Epithelial cell of proximal tubule (primary cell): ENCODE measurements at regions not wholly inside any gene's neighbourhood (a gene's known extent, or its start where the extent isn't known, plus 50 kb on each side); places are given as distances from the start of the nearest gene placed in this dataset.

Experiments used
- DNase-seq: peaks from one replicate; pipeline ENCODE4 v3.0.0-alpha.2; 2011; ENCODE audit warnings: low read depth
- H3K4me3 ChIP-seq: 2 replicates; pipeline ENCODE4 v1.5.1; 2011; ENCODE audit warnings: low read depth, mild to moderate bottlenecking, low read length
- TF ChIP-seq, protein P1 (sequence below): conservative IDR thresholded peaks from 2 replicates; pipeline ENCODE4 v1.5.1; 2012; ENCODE audit warnings: low read depth, mild to moderate bottlenecking, low read length

DNA sequence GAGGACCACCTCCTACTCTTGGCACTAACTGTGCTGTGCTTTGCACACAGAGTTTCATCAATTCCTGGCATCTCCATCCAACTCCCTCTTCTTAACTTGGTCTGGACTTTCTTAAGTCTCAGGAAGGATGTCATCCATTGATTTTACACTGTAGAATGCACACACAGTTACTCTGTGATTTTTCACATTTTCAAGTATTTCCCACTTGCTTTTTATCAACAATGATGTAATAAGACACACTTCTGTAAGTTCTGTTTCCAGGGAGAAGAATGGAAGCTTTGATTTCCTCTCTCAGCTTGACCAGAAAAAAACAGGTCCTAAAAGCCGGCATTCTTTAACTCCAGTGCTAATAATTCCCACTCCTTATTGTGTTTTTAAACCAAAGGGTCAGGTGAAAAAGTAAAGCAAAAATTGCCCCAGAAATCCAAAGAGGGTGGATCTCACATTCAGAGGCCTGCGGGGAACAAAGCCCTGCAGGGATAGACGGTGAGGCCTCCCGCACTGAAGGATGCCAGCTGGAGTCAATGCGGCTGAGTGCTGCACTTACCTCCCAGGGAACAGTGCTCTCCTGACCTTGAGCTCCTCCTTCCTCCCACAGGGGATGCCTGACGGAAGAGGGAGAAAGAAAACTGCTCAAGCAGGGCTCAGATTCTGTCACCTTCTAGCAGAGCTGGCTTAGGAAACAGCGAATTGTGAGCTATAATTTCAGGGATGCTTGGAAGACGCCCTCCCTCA is 83.1 kb downstream of the PDCL3 start:
- DNase-seq: no peak
- no peak overlapping the region for H3K4me3 ChIP-seq
- TF ChIP-seq, protein P1, sequence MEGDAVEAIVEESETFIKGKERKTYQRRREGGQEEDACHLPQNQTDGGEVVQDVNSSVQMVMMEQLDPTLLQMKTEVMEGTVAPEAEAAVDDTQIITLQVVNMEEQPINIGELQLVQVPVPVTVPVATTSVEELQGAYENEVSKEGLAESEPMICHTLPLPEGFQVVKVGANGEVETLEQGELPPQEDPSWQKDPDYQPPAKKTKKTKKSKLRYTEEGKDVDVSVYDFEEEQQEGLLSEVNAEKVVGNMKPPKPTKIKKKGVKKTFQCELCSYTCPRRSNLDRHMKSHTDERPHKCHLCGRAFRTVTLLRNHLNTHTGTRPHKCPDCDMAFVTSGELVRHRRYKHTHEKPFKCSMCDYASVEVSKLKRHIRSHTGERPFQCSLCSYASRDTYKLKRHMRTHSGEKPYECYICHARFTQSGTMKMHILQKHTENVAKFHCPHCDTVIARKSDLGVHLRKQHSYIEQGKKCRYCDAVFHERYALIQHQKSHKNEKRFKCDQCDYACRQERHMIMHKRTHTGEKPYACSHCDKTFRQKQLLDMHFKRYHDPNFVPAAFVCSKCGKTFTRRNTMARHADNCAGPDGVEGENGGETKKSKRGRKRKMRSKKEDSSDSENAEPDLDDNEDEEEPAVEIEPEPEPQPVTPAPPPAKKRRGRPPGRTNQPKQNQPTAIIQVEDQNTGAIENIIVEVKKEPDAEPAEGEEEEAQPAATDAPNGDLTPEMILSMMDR: no peak

DNA sequence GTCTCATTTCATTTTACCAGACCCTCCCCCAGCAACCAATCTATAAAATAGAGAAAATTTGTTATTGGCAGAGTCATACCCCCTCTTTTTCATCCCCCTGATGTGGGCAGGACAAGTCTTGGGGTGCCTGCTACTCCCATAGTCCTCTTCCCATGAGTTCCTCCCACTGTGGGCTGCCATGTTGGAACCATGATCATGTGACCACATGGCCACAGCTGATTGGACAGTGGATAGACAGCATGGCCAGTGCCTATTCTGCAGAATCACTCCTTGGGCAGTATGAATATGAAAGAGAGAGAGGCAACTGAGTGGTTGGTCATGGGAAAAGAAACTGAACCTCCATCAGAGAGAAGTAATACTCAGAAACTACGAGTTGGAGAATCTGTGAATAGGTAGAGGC is 84.9 kb downstream of the PDCL3 start:
- TF ChIP-seq, protein P1: no peak
- DNase-seq: no peak

GRCh38 chr2:100650151-100650550 is 87.4 kb downstream of the PDCL3 start:
- TF ChIP-seq, protein P1: no peak
- H3K4me3 ChIP-seq: no peak overlapping the region
- DNase-seq: no peak

More for the DNA sequence above, 84.9 kb downstream of the PDCL3 start:
- H3K4me3 ChIP-seq: no peak overlapping the region

DNA sequence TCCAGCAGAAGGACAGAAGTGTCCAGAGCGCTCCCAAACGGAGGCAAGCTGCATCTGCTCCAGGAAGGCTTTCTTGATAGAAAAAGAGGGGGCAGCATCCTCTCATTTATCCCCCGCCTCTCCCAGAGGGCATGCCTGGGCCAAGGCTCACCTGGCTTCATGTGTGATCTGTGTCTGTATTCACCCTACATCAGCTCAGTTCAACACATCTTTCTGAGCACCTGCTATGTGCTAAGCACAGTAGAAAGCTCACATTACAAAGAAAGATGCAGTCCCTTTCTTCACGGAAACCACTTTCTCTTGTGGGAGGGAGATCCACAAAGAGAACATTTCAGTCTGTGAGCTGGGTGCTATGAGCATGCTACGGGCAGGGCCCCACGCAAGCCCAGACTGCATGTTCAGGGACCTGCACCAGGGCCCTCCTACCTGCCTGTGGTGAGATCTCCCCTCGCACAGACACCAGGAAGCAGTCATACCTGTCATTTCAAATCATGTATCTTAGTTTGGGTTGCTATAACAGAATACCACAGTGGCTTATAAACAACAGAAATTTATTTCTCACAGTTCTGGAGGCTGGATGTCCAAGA is 90.7 kb downstream of the PDCL3 start:
- TF ChIP-seq, protein P1: no peak
- H3K4me3 ChIP-seq: no peak overlapping the region
- DNase-seq: no peak

DNA sequence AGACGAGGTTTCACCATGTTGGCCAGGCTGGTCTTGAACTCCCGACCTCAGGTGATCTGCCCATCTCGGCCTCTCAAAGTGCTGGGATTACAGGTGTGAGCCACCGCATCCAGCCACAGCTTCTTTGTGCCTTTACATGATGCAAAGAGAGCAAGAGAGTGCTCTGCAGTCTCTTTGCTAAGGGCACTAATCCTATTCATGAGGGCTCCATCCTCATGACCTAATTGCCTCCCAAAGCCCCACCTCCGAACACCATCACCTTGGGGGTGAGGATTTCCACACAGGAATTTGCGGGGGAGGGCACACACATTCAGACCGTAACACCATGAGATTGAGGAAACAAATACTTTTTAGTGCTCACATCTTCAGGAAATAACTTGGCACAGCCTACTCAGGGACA is 91.8 kb downstream of the PDCL3 start:
- DNase-seq: no peak
- TF ChIP-seq, protein P1: no peak

GRCh38 chr2:100655446-100655845 is 92.7 kb downstream of the PDCL3 start:
- no peak overlapping the region for H3K4me3 ChIP-seq
- TF ChIP-seq, protein P1: no peak
- DNase-seq: no peak

More for the DNA sequence above, 91.8 kb downstream of the PDCL3 start:
- no peak overlapping the region for H3K4me3 ChIP-seq
